ENCODE measurements at regions not wholly inside any gene's neighbourhood (a gene's known extent, or its start where the extent isn't known, plus 50 kb on each side); places are given as distances from the start of the nearest gene placed in this dataset.

- TF ChIP-seq EZH2 (IDR thresholded peaks at IDR 0.05; ENCODE audit: low read length) (no peak), CTCF (optimal IDR thresholded peaks at IDR 0.05 in 1 of 3, IDR thresholded peaks at IDR 0.05 in 1 of 3, conservative IDR thresholded peaks at IDR 0.05 in 1 of 3; ENCODE audit: extremely low read depth in 1 of 3, insufficient read depth in 2 of 3, low read length in 3 of 3) (no peak)
These were observed 308.0 kb upstream of the THRB start for GRCh38 chr3:24802614-24803013.
